GM12875 (cell line): ENCODE measurements at regions not wholly inside any gene's neighbourhood (a gene's known extent, or its start where the extent isn't known, plus 50 kb on each side); places are given as distances from the start of the nearest gene placed in this dataset.

Experiments
- H3K4me3 ChIP-seq: one replicate; pipeline ENCODE4 v1.5.1; 2011; ENCODE audit warnings: low read depth, low read length, control low read depth
- TF ChIP-seq, protein P1 (sequence below): IDR thresholded peaks from 2 replicates; pipeline ENCODE4 v1.5.1; 2011; ENCODE audit warnings: low read depth, mild to moderate bottlenecking, control low read depth, inconsistent platforms, low read length, moderate library complexity, borderline replicate concordance; ENCODE audit not compliant: insufficient read depth

DNA sequence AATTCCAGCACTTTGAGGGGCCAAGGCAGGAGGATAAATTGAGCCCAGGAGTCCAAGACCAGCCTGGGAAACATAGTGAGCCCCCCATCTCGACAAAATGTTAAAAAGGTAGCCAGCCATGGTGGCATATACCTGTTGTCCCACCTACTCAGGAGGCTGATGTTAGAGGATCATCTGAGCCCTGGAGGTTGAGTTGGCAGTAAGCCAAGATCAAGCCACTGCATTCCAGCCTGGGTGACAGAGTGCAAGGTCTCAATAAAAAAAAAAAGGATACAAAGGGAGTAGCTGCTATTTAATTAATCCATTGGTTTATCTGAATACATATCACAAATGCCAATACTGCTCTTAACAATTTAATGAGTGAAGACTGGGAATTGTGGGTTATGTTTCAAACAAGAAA is 327.8 kb downstream of the CPS1 start:
- H3K4me3 ChIP-seq, result no peak overlapping the region
- TF ChIP-seq, protein P1, sequence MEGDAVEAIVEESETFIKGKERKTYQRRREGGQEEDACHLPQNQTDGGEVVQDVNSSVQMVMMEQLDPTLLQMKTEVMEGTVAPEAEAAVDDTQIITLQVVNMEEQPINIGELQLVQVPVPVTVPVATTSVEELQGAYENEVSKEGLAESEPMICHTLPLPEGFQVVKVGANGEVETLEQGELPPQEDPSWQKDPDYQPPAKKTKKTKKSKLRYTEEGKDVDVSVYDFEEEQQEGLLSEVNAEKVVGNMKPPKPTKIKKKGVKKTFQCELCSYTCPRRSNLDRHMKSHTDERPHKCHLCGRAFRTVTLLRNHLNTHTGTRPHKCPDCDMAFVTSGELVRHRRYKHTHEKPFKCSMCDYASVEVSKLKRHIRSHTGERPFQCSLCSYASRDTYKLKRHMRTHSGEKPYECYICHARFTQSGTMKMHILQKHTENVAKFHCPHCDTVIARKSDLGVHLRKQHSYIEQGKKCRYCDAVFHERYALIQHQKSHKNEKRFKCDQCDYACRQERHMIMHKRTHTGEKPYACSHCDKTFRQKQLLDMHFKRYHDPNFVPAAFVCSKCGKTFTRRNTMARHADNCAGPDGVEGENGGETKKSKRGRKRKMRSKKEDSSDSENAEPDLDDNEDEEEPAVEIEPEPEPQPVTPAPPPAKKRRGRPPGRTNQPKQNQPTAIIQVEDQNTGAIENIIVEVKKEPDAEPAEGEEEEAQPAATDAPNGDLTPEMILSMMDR, result no peak

DNA sequence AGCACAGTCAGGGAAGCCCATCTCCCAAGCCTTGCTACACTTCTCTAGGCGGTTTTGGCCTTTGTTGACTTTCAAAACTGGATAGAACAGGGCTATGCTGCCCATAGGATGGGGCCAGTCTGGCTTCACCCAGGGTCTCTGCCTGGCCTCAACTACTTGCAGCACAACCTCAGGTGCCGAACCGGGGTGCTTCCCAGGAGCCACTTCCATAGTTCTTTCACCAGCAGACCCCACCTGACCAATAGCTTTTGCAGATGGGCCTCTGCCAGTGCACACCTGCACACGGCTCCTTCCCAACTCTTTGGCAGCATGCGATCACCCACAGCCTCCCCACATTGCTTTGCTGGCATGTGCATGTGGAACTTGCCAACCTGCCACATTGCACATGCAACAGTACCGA is 331.6 kb downstream of the CPS1 start:
- no peak overlapping the region for H3K4me3 ChIP-seq
- TF ChIP-seq, protein P1, result no peak

DNA sequence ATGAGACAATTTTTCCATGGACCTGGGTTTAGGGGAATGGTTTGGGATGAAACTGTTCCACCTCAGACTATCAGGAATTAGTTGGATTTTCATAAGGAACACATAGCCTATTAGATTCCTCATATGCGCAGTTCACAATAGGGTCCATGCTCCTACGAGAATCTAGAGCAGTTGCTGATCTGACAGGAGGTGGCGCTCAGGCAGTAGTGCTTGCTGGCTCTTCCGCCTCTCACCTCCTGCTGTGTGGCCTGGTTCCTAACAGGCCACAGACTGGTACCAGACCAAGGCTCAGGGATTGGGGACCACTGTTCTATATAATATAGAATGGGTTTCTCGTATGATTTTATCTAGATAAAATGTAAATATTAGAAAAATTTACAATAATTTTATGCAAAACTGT is 338.7 kb downstream of the CPS1 start:
- H3K4me3 ChIP-seq, result no peak overlapping the region
- TF ChIP-seq, protein P1, result no peak

DNA sequence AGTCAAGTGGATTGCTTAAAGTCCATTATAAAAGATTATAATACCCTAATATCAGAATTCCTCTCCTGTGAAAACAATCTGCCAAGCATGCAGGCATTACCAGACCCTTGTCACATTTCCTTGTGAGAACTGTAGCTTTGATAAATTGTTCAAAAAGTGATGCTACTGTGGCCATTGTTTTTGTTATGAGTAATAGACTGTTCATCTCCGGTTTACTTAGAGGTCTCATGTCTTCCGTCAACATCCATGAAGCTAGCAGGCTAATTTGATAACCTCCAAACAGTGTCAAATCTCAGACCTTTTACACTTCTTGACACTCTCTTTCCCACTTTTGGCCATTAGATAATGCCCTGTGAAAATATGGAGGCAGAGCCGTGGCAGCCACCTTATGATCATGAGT is 342.7 kb downstream of the CPS1 start:
- H3K4me3 ChIP-seq, result no peak overlapping the region
- TF ChIP-seq, protein P1, result no peak

DNA sequence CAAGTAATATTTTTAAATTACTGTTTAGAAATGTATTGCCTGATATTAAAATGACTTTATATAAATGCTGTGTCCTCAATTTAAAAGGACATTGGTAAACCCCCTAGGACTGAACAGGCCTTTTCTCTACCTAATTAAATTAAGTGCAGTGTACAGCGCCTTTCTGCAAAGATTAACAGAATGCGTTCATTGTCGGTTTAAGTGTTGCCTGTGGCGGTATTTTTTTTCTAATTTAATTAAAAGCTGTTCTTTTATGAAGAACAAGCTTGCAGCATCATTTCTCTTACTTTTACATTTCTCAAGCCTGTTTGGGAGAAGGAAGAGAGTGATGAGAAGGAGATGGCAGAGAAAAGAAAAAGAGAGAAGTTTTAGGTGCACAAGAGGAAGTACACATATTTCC is 344.9 kb downstream of the CPS1 start:
- TF ChIP-seq, protein P1, result no peak
- no peak overlapping the region for H3K4me3 ChIP-seq

DNA sequence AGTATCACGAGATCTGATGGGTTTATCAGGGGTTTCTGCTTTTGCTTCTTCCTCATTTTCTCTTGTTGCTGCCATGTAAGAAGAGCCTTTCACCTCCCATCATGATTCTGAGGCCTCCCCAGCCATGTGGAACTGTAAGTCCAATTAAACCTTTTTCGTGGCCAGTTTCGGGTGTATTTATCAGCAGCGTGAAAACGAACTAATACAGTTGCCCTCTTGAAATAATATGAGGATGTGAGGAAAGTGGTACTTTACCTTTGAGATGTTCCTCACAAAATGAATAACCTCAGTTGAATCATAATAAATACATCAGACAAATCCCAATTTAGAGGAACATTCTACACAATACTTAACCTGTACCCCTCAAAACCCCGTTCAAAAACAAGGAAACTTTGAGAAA is 356.4 kb downstream of the CPS1 start:
- TF ChIP-seq, protein P1, result no peak
- H3K4me3 ChIP-seq, result no peak overlapping the region

DNA sequence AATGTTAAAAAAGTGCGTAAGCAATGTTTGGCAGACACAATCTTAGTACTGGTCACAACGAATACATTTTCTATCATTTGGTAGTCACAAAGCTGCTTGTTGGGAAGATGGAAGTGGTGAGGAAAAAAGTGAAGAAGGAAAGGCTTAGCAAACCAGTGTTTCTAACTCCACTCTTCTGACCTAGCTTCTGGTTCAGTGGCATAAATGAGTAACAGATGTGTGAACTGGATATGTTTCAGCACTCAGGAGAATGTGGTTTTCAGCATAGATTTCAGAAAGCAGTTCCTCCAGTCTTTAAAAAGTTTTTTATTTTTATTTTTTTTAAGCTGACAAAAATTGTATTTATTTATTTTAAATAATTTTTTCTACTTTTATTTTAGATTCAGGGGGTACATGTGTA is 357.1 kb downstream of the CPS1 start:
- TF ChIP-seq, protein P1, result no peak
- H3K4me3 ChIP-seq, result no peak overlapping the region
